Caco-2 (cell line): ENCODE measurements at regions not wholly inside any gene's neighbourhood (a gene's known extent, or its start where the extent isn't known, plus 50 kb on each side); places are given as distances from the start of the nearest gene placed in this dataset.

Experiments
- BruUV-seq: library from RNA; stranded (reverse); fragments of 400-500 nt; replicated peaks from 2 replicates; lab custom pipeline; 2021; lab: Mats Ljungman, UMichigan
- CTCF ChIA-PET: fragments of 300-600 bp; sonication (Branson Sonifier 250); formaldehyde crosslinking; loops from one replicate; lab custom pipeline; 2022; ENCODE audit warnings: antibody characterized with exemption; lab: Charles Lee
- POLR2A ChIA-PET: fragments of 300-600 bp; sonication (Branson Sonifier 250); formaldehyde crosslinking; loops from one replicate; lab custom pipeline; 2022; ENCODE audit warnings: antibody characterized with exemption; lab: Charles Lee
- DNase-seq, 2 experiments: peaks; one replicate each; pipeline versions ENCODE4 v3.0.0 to v3.0.0-alpha.2; 2020 to 2022
- H3K27me3 ChIP-seq: replicated peaks from 2 replicates; pipeline ENCODE4 v1.6.0; 2011; ENCODE audit warnings: low read length; ENCODE audit not compliant: control insufficient read depth, insufficient read depth
- H3K36me3 ChIP-seq: 2 replicates; pipeline ENCODE4 v1.5.1; 2011; ENCODE audit warnings: low read length; ENCODE audit not compliant: control insufficient read depth, insufficient read depth
- H3K4me1 ChIP-seq: fragments of 250-450 bp; sonication (Bioruptor Pico); 2 replicates; pipeline ENCODE4 v1.5.1; 2020; ENCODE audit warnings: mild to moderate bottlenecking
- H3K4me3 ChIP-seq: 2 replicates; pipeline ENCODE4 v1.5.1; 2011; ENCODE audit warnings: low read depth, mild to moderate bottlenecking, control low read depth, low read length
- H3K9me3 ChIP-seq: fragments of 250-450 bp; sonication (Bioruptor Pico); 2 replicates; pipeline ENCODE4 v1.5.1; 2020; ENCODE audit warnings: mild to moderate bottlenecking, moderate library complexity
- H3K27ac Mint-ChIP-seq: one replicate; pipeline ENCODE4 v1.8.0; 2022; ENCODE audit warnings: mixed read lengths; ENCODE audit not compliant: unreplicated experiment
- H3K27me3 Mint-ChIP-seq: one replicate; pipeline ENCODE4 v1.8.0; 2022; ENCODE audit warnings: mixed read lengths; ENCODE audit not compliant: insufficient read depth, unreplicated experiment
- H3K36me3 Mint-ChIP-seq: one replicate; pipeline ENCODE4 v1.8.0; 2022; ENCODE audit warnings: mild to moderate bottlenecking, mixed read lengths; ENCODE audit not compliant: insufficient read depth, unreplicated experiment
- H3K4me1 Mint-ChIP-seq: one replicate; pipeline ENCODE4 v1.8.0; 2022; ENCODE audit warnings: low read depth, mixed read lengths; ENCODE audit not compliant: unreplicated experiment
- H3K4me3 Mint-ChIP-seq: one replicate; pipeline ENCODE4 v1.8.0; 2022; ENCODE audit warnings: mild to moderate bottlenecking, moderate library complexity, mixed read lengths; ENCODE audit not compliant: unreplicated experiment
- H3K9me3 Mint-ChIP-seq: one replicate; pipeline ENCODE4 v1.8.0; 2022; ENCODE audit warnings: mixed read lengths; ENCODE audit not compliant: unreplicated experiment
- intact Hi-C: fragments of 100-400 bp; cut with micrococcal nuclease; formaldehyde crosslinking; loops from one replicate; pipeline ENCODE4 v1.10.0; 2022; ENCODE audit not compliant: unreplicated experiment
- TF ChIP-seq, protein P1 (sequence below), 2 experiments: fragments of 200-600 bp in 1 of 2; IDR thresholded peaks; 1 replicate in 1 of 2; 2 replicates in 1 of 2; pipeline versions ENCODE4 v1.5.1 to v1.8.0; 2011 to 2022; ENCODE audit warnings: antibody characterized with exemption in 1 of 2, control low read depth in 1 of 2, inconsistent platforms in 1 of 2, low read depth in 1 of 2, low read length in 1 of 2, mild to moderate bottlenecking in 1 of 2, moderate library complexity in 1 of 2; ENCODE audit not compliant: insufficient read depth in 1 of 2, severe bottlenecking in 1 of 2, unreplicated experiment in 1 of 2

- ChIA-PET POLR2A (no interaction called here), CTCF (no interaction called here)
- Histone ChIP-seq H3K9me3 (no peaks in the 10 kb centered on the region), H3K4me1 (no peaks in the 10 kb centered on the region), H3K36me3 (no peaks in the 10 kb centered on the region), H3K27me3 (no peaks in the 10 kb centered on the region), H3K4me3 (no peak overlapping the region)
- no TSS peak for BruUV-seq
- Mint-ChIP-seq H3K27ac (no peak overlapping the region), H3K4me1 (peaks cover 9% of the 10 kb centered on the region), H3K27me3 (peaks cover 24% of the 10 kb centered on the region), H3K36me3 (no peaks in the 10 kb centered on the region), H3K9me3 (no peaks in the 10 kb centered on the region), H3K4me3 (no peak overlapping the region)
- TF ChIP-seq, protein P1, sequence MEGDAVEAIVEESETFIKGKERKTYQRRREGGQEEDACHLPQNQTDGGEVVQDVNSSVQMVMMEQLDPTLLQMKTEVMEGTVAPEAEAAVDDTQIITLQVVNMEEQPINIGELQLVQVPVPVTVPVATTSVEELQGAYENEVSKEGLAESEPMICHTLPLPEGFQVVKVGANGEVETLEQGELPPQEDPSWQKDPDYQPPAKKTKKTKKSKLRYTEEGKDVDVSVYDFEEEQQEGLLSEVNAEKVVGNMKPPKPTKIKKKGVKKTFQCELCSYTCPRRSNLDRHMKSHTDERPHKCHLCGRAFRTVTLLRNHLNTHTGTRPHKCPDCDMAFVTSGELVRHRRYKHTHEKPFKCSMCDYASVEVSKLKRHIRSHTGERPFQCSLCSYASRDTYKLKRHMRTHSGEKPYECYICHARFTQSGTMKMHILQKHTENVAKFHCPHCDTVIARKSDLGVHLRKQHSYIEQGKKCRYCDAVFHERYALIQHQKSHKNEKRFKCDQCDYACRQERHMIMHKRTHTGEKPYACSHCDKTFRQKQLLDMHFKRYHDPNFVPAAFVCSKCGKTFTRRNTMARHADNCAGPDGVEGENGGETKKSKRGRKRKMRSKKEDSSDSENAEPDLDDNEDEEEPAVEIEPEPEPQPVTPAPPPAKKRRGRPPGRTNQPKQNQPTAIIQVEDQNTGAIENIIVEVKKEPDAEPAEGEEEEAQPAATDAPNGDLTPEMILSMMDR (IDR thresholded peaks at IDR 0.05; ENCODE audit: insufficient read depth in 1 of 2, low read depth in 1 of 2, low read length in 1 of 2, severe bottlenecking in 1 of 2, unreplicated experiment in 1 of 2) = no peak
- intact Hi-C loops = no loop called here
- DNase-seq = no peak
These were observed 237.4 kb downstream of the LPIN1 start for GRCh38 chr2:11983870-11984269.

DNA sequence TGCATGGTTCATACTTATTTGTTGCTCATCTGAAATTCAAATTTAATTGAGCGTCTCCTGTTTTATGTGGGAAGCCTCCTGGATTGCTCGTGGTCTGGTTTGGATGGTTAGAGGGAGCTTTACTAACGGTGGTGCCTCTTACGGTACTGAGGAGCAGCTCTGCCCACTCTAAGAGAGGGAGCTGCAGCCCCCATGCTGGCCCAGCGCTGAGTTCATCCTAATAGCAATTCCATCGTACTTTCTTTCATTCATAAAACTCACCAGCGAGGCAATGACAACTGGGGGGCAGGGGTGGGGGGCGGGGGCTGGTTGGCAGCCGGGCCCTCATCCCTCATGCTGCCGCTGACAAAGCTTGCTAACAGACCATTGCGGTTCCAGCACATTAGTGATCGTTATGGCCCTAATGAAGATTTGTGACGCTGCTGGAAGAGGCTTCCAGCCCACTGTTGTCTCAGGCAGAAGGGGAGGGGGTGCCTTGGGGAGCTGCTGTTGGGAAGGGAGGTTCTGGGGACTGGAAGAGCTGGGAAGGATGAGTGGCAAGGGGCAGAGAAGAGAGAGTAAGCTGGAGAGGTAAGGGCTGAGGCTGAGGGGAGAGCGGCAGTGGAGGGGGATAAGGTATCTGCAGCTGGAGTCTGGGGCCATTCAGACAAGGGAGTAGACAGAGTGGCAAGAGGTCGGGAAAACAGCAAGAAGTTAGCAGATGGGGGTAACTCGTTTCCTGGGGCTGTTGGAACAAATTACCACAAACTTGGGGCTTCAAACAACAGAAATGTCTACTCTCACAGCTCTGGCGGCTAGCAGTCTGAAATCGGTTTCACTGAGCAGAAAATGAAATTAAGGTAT, 238.1 kb downstream of the LPIN1 start:
- intact Hi-C loops = no loop called here
- H3K4me3 Mint-ChIP-seq = no peak overlapping the region
- no peak overlapping the region for H3K4me3 ChIP-seq

GRCh38 chr2:11985817-11986566, 239.6 kb downstream of the LPIN1 start:
- H3K36me3 Mint-ChIP-seq = no peaks in the 10 kb centered on the region
- TF ChIP-seq, protein P1 (IDR thresholded peaks at IDR 0.05; ENCODE audit: insufficient read depth in 1 of 2, low read depth in 1 of 2, low read length in 1 of 2, severe bottlenecking in 1 of 2, unreplicated experiment in 1 of 2) = no peak
- Histone ChIP-seq H3K4me1 (no peaks in the 10 kb centered on the region), H3K9me3 (no peaks in the 10 kb centered on the region), H3K27me3 (no peaks in the 10 kb centered on the region), H3K36me3 (no peaks in the 10 kb centered on the region), H3K4me3 (no peak overlapping the region)
- peaks cover 26% of the 10 kb centered on the region for H3K27me3 Mint-ChIP-seq
- CTCF ChIA-PET = no interaction called here
- H3K4me1 Mint-ChIP-seq = peaks cover 9% of the 10 kb centered on the region
- POLR2A ChIA-PET = no interaction called here
- intact Hi-C loops = no loop called here
- no peak for DNase-seq
- BruUV-seq = no TSS peak
- no peak overlapping the region for H3K4me3 Mint-ChIP-seq
- H3K9me3 Mint-ChIP-seq = no peaks in the 10 kb centered on the region
- no peak overlapping the region for H3K27ac Mint-ChIP-seq

More for the DNA sequence above, 238.1 kb downstream of the LPIN1 start:
- TF ChIP-seq, protein P1 (IDR thresholded peaks at IDR 0.05; ENCODE audit: insufficient read depth in 1 of 2, low read depth in 1 of 2, low read length in 1 of 2, severe bottlenecking in 1 of 2, unreplicated experiment in 1 of 2) = no peak
- H3K4me1 ChIP-seq = no peaks in the 10 kb centered on the region
- no peaks in the 10 kb centered on the region for H3K9me3 ChIP-seq
- ChIA-PET CTCF (no interaction called here), POLR2A (no interaction called here)
- H3K9me3 Mint-ChIP-seq = no peaks in the 10 kb centered on the region
- H3K36me3 Mint-ChIP-seq = no peaks in the 10 kb centered on the region
- no peak overlapping the region for H3K27ac Mint-ChIP-seq
- BruUV-seq = no TSS peak
- H3K36me3 ChIP-seq = no peaks in the 10 kb centered on the region
- H3K27me3 ChIP-seq = no peaks in the 10 kb centered on the region
- DNase-seq = no peak
- peaks cover 9% of the 10 kb centered on the region for H3K4me1 Mint-ChIP-seq
- H3K27me3 Mint-ChIP-seq = peaks cover 26% of the 10 kb centered on the region
